Uterus (tissue), 2 donors: ENCODE measurements at regions not wholly inside any gene's neighbourhood (a gene's known extent, or its start where the extent isn't known, plus 50 kb on each side); places are given as distances from the start of the nearest gene placed in this dataset.

Experiments
- CTCF ChIP-seq, 4 experiments: fragments of 200-600 bp in 2 of 4; fragments of 450-650 bp in 2 of 4; sonication (generic) in 2 of 4; IDR thresholded peaks; one replicate each; pipeline ENCODE4 v1.5.1; 2016 to 2019; ENCODE audit warnings: antibody characterized with exemption in 4 of 4, mild to moderate bottlenecking in 2 of 4, moderate library complexity in 1 of 4
- POLR2A ChIP-seq, 2 donors: fragments of 450-650 bp; IDR thresholded peaks; one replicate each; pipeline ENCODE4 v1.6.1; 2016; ENCODE audit warnings: antibody characterized with exemption in 2 of 2, mild to moderate bottlenecking in 1 of 2, moderate library complexity in 1 of 2

GRCh38 chr6:103769431-103769830 lies 1090.3 kb downstream of the HACE1 start:
- TF ChIP-seq CTCF (IDR thresholded peaks at IDR 0.05) (no peak), POLR2A (IDR thresholded peaks at IDR 0.05) (no peak)
